COLO829 (cell line): ENCODE measurements at regions not wholly inside any gene's neighbourhood (a gene's known extent, or its start where the extent isn't known, plus 50 kb on each side); places are given as distances from the start of the nearest gene placed in this dataset.
"Not testable (repeated sequence)": the region's sequence is repeated elsewhere in the genome, so short reads cannot be mapped to it uniquely, and the experiment has no call there.

Experiments
- DNase-seq: peaks from one replicate; pipeline ENCODE4 v3.0.0; 2012; ENCODE audit warnings: low spot score

DNA sequence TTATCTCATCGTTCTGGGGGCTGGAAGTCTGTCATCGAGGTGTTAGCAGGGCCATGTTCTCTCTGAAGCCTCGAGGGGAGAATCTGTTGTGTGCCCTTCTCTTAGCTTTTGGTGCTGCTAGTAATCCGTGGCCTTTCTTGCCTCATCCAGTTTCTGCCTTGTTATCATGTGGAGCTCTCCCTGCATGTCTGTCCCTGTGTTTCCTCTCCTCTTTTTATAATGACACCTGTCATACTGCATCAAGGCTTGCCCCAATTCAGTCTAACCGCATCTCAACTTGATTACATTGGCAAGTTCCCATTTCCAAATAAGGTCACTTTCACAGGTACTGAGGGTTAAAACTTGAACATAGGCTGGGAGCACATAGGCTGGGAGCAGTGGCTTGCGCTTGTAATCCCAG is 82.6 kb upstream of the CNIH3 start:
- DNase-seq = no peak

DNA sequence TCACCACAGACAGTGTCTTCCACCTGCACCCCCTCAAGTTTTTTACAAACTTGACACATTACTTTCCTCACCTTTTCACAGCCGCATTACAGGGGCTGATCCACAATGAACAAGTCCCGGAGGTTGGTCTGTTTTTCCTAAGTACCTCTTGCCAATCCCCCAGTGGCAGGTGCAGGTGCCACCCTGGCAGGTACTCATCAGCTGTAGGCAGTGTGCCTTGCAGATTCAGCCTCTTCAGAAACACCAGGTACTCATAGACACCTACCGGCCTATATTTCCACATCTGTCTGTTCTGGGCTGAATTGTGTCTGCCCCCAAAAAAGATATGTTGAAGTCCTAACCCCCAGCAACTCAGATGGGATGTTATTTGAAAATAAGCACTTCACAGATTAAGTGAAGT is 81.4 kb upstream of the CNIH3 start:
- DNase-seq = no peak

DNA sequence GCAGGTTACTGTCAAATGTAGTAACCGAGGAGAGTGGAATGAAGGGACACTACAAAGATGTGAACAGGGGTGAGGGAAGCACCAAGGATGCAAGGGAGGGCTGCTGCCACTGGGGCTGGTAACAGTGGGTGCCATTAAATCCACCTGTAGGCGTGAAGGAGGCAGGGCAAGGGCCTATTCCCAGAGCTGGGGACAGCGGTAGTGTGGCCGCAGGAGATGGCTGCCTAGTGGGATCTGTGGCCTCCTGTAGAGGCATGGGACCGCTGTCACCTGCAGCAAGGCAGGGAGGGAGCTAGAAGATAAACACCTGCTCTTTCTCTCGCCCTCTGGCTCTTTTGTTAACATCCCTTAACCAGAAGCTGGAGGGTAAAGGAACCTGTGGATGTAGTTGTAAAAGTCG is 80.5 kb upstream of the CNIH3 start:
- DNase-seq = no peak

DNA sequence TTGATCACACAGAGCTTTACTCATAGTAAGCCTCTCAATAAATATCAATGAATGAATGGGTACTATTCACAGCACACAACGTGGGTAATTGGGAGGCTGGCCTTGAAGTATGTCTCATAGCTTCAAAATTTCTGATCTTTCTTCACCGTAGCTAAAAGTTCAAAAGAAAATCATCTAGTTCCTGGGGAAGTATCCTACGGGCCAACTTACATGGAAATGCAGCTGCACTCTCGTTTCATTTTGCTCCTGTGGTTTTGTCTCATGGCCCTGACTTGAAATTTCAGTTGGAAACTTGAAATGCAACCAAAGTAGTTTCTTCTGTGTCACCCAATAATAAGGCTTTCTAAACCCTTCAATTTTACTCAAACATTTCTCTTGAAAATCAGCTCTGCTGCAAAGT is 76.1 kb upstream of the CNIH3 start:
- DNase-seq = peak; percentile 71

DNA sequence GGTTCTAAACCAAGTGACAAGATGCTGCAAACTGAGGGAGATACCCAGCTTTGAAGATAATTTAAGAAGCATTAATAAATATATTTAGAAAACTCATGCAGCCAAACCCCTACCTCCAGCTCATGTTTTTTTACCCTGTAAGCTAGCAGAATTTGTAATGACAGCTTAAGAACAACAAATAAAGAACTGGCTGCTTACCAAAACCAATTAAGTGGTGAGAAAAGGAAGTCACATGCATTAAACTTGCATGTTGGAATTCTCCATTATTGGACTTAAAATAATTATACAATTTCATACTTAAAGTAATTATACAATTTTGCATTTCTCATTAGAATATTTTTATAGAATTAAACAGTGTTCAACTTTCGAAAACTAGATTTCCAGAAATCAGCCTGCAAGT is 75.6 kb upstream of the CNIH3 start:
- no peak for DNase-seq

DNA sequence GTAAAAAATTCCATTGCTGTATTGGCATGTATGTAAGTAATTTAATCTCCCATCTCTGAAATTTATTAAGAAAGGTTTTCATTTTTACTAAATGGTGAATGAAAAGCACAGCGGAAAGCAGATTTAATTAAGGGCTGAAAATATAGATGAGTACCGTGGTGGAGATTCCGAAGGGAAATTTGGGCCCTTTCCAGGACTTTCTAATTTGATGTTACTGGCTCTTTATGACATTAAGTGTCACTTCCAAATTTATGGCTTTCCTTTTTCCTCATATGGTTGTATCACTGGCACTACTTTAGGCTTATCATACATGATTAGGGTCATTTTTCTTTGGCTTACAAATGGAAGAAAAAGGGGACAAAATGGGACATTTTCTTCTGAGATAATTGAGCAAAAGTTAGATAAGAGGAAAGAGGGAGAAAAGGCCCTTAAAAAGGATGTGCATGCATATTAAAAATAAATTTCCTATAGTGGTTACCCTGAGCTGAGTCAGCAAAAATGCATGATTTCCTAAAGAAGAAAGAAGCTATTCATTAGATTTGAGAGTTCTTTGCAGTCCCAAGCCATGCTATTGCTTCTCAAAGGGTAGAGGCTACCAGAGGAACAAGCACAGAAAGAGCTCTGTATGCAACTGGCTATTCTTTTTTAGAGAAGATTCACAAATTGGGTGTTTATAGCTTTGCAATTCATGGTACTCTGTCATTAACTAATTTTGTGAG is 74.9 kb upstream of the CNIH3 start:
- peak; percentile 97 for DNase-seq

DNA sequence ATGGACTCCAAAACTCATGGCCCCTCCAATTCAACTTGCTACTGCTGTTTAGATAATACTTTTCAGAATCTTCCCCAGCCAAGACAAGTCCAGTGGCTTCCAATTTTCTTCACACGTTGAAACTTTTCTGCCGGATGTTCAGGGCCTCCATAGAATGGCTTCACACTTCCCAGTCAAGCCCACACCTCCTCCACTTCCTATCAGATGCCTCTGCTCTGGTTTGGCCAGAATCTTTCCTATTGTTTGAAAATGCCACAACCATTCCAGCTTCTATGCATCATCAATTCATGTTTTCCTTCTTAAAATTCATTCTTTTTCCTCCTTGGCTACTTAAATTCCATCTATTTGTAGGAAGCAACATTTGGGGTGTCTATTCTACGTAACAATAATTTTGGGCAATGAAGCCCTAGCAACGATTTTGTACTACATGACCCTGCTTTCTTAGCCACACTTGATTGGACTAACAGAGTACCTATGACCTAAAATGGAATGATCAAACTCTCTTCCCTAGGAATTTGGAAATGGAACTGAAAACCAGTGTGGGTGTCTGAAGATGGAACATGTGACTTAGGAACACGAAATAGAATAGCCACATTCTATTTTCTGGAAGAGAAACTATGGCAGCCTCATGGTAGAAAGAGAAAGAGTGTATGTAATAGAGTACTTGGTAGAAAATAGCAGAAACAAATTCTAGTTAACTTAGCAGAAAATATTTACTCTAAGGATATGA is 74.1 kb upstream of the CNIH3 start:
- DNase-seq = peak; percentile 76

DNA sequence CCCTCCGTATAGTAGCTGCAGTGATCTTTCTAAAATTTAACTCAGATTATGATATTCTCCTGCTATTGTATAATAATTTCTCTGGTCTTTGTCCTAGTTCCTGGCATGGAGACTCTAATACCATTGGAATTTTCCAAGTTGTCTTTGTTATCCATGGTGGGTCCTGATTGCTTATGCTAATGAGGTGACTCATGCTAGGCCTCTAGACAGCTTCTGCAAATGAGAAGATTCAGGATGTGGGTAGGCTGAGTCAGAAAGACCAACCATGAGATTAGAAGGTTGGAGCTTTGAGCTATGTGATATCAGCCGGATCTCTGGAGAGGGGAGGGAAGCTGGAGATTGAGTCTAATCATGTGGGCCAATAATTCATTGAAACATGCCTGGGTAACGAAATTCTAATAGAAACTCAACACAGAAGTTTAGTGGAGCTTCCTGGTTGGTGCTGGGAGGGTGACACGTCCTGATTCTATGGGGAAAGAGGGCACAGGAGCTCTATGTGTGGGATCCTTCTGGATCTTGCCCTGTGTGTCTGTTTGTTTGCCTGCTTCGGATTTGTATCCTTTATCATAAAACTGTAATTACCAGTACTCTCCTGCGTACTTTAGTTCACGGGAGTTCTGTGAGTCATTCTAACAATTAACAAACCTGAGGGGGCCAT is 73.2 kb upstream of the CNIH3 start:
- peak; percentile 100 for DNase-seq

DNA sequence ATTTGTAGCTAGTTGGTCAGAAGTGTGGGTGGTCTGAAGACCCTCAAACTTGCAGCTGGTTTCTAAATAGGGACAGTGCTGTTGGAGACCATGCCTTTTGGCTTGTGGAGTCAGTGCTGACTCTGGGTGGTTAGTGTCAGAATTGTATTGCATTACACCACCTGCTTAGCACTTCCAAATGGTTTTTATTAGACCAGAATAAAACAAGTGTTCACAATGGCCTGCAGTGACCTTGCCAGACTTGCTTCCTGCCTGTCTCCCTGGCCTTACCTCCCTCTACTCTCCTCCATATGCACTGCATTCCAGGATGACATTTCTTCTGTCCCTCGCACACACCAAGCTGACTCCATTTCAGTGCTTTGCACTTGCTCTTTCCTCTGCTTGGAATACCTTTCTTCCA is 72.7 kb upstream of the CNIH3 start:
- DNase-seq = no peak

DNA sequence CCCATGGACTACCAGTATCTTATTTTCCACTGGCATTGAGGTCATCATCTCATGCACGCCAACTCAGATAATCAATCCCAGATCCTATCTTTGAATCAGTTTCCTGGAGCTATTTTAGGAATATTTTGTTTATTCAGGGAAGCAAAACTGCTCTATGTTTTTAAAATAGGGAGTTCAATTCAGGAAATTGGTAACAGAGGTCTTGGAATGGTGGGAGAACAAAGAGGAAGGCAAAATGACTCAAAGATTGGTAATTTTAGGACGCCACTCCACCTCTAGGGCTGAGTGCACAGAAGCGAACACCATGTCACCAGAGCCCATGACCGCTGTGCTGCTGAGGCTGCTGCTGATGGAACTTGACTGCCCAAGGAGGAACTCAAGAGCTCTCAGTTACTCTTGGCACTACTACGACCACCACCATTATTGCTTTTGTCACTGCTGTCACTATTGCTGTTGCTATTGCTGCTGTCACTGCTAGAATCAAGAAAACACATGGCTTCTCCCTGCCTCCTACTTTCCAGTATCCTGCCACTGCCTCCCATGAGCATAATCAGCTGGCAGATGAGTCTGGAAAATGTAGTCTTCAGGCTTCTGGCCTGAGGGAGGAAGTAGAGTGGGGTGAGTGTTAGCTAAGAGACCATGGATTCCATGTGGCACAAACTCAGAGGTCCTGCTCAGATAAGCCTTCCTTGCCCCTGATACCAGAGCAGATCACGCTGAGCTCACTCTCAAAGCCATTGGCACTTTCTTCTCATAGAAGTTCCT is 71.6 kb upstream of the CNIH3 start:
- no peak for DNase-seq

DNA sequence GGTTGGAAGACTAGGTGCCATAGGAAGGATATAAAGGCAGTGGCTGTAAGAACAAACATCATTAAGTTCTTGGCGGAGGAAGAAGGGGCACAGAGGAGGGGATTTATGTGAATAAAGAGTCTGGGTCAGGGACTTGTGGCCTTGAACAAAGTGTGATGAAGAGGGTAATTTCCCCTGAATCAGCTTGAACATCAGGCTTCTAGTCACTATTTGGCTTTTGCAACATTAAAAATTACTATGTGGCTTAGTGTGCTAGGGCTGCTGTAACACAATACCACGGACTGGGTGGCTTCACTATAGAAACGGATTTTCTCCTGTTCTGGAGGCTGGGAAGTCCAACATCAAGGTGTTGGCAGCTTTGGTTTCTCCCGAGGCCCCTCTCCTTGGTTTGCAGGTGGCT is 70.5 kb upstream of the CNIH3 start:
- no peak for DNase-seq

DNA sequence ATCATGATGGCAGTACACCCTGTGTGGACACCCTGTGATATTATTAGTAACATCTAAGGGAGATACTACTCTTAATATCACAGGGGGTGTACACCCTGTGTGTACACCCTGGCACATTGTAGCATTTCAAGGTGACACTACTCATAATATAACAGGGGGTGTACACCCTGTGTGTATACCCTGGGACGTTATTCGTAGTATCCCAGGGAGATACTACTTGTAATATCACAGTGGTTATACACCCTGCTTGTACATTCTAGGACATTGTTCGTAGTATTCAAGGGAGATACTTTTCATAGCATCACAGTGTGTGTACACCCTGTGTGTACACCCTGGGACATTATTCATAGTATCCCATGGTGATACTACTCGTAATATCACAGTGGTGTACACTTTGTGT is 67.4 kb upstream of the CNIH3 start:
- no peak for DNase-seq

DNA sequence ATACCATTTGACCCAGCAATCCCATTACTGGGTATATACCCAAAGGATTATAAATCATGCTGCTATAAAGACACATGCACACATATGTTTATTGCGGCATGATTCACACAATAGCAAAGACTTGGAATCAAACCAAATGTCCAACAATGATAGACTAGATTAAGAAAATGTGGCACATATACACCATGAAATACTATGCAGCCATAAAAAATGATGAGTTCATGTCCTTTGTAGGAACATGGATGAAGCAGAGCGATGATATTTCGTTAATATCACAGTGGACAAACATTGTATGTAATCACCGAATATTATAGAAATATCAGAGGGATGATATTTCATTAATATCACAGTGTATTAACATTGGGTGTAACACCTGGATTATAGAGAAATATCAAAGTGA is 64.9 kb upstream of the CNIH3 start:
- not testable (repeated sequence) for DNase-seq

DNA sequence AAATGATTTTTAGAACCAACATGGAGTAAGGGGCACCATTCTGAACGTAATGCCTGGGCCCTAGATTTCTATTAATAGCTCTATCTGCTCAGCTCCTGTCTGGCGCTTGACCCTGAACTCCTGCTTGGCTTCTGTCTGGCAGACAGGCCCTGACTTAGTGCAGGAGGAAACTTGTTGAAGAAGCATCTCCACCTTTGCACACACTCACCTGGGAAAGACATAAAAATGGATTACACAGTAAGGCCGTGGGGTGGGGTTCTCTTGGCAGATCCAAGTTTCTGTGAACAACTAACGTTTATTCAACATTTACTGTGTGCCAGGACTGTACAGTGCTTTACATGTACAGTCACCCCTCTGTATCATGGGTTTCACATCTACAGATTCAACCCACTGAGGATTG is 62.1 kb upstream of the CNIH3 start:
- no peak for DNase-seq

DNA sequence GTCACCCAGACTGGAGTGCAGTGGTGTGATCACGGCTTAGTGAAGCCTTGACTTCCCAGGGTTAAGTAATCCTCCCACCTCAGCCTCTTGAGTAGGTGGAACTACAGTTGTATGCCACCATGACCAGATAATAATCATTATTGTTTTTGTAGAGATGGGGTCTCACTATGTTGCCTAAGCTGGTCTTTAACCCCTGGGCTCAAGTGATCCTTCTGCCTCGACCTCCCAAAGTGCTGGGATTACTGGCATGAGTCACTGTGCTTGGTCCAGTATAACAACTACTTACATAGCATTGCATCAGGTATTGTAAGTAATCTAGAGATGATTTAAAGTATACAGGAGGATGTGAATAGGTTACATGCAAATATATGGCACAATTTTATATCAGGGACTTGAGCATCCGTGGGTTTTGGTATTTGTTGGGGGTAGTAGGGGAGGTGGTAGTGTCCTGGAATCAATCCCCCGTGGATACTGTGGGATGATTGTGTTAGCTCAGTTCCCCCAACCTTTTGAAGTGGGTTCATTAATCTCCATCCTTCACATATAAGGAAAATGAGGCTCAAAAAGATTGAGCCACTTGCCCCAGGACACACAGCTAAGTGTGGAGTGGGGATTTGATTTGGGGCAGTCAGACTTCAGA is 61.4 kb upstream of the CNIH3 start:
- no peak for DNase-seq

DNA sequence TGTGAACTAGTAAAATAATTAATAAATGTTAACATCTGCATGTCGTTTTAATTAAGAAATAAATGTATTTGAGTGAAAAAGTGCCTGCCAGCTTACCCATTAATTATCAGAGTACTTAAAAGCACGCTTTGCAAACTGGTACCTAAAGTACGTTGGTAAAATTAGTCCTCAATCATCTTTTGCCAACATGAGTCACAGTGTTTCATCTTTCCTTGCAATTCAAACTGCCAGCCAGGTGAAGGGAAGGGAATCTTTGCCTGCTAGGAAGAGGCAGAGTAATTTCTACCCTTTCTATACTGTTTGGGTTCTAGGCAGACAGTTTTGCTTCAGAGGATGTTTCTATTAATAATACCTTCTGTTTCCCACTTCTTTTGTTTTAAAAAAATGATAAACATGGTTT is 57.2 kb upstream of the CNIH3 start:
- no peak for DNase-seq

DNA sequence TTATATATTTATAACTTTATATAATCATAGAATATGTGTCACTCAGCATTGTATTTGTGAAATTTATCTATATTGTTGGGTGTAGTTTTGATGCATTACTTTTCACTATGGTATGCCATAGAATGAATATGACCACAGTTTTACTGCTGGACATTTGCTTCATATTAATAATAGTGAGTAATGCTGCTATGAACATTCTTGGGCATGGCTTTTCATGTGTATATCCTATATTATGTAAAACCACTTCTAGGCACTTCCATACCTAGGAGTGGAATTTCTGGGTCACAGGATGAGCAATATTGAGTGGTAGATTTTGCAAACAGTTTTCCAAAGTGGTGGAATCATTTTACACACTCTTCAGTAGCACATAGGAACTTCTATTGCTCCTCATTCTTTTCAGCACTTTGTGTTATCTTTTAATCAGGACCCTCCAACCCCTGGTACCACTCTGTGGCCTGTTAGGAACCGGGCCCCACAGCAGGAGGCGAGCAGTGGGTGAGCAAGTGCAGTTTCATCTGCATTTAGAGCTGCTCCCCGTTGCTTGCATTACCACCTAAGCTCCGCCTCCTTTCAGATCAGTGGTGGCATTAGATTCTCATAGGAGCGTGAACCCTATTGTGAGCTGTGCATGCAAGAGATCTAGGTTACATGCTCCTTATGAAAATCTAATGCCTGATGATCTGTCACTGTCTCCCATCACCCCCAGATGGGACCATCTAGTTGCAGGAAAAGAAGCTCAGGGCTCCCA is 56.0 kb upstream of the CNIH3 start:
- no peak for DNase-seq

DNA sequence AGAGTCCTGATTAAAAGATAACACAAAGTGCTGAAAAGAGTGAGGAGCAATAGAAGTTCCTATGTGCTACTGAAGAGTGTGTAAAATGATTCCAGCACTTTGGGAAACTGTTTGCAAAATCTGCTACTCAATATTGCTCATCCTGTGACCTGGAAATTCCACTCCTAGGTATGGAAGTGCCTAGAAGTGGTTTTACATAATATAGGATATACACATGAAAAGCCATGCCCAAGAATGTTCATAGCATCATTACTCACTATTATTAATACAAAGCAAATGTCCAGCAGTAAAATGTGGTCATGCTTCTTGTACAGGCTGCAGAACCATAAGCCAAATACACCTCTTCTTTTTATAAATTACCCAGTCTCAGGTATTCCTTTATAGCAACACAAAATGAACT is 53.2 kb upstream of the CNIH3 start:
- not testable (repeated sequence) for DNase-seq

DNA sequence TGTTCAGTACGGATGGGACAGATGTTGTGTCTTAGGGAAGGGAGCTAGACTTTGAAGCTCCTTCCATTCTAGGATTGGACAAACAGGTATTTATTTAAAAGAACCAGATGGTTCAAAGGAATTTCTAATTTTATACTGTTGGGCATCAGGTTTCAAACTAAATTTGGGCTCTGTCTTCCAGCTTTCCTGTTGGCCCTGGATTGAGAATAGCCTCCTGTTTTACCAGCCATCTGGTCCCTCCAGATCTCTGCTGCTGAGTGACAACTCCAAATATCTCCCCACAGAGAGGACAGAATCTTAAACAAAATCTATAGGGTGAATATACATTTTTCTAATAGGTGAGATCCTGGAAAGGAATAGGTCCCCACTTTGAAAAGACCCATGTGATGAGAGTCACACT is 52.5 kb upstream of the CNIH3 start:
- DNase-seq = no peak

DNA sequence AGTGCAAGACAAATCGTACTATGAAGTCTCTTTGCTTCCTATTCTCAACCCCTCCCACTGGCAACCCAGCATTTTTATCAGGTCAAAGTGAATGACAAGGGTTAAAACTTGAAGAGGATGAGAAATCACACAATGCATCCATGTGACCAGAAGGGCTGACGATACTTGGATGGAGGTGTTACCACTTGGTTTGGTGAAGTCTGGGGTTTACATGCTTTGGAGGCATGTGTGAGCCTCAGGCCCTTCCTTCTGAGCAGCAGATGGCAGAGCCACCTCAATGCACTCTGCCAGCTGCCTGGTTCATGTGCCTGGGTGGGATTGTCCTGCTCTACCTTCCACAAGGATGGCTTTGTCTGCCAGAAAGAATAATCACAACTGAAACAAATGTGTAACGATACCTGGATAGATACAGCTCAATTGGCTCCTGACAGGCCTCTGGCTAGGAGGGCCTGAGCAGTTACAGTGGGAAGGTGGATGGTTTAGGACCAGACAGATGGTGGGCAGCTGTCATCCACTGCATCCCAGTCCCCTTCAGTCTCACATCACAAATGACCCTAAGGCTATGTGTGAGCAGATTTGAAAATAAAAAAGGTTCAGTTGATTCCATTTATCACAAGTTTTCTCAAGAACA is 51.5 kb upstream of the CNIH3 start:
- DNase-seq = no peak

DNA sequence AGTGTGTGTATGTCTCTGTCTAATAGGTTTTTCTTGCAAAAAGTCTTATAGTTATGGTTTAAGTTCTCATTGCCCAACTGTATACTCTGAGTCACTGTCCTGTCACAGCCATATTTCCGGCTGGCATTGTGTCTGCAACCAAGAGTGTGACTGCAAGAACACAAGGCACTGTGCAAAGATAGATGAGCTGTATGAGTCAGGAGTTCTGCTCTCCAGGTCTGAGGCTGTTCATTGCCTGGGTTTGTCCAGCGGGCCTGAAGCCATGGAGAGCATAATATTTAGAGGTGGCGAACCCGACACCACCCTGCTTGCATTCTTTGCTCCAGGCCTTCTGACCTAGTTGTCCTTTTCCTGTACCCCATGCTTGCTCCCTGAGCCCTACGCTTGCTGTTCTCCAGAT is 50.9 kb upstream of the CNIH3 start:
- DNase-seq = peak; percentile 97
